ENCODE measurements at regions not wholly inside any gene's neighbourhood (a gene's known extent, or its start where the extent isn't known, plus 50 kb on each side); places are given as distances from the start of the nearest gene placed in this dataset.

DNA sequence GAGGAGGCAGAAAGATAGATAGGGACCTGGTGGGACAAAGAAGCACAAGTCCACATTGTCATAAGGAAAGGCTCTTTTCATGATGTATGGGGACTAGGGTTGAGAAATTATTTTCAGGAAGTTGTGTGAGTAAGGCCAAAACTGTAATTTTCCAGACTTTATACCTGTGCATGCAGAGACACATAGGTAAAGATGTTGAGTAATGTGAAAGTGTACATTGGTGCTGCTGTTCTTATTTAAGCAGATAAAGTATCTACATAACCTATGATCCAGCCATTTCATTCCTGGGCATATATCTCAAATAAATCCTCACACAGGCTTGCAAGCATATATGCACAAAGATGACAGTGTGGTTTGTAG, 332.2 kb downstream of the DUSP6 start:
- Histone ChIP-seq H3K4me2 (ENCODE audit: low read length) (peak overlapping the region; percentile 83), H3K4me3 (ENCODE audit: low read length) (peak overlapping the region; percentile 64; the same call in 1 of the 2 replicates), H3K9ac (ENCODE audit: low read length) (no peak overlapping the region), H2AFZ (ENCODE audit: low read length) (peak overlapping the region; percentile 73), H3K79me2 (ENCODE audit: low read length) (no peaks in the 10 kb centered on the region), H3F3A (ENCODE audit: low read length, unreplicated experiment) (no peaks in the 10 kb centered on the region), H3K27me3 (ENCODE audit: low read length) (no peaks in the 10 kb centered on the region), H3K27ac (ENCODE audit: low read length) (no peak overlapping the region), H3K4me1 (ENCODE audit: insufficient read depth, low read length) (peaks cover 17% of the 10 kb centered on the region), H4K20me1 (ENCODE audit: low read length) (no peaks in the 10 kb centered on the region), H3K9me3 (ENCODE audit: low read length) (no peaks in the 10 kb centered on the region), H3K9me2 (replicated peaks; ENCODE audit: low read length) (no peaks in the 10 kb centered on the region), H3K36me3 (ENCODE audit: low read depth, low read length) (no peaks in the 10 kb centered on the region)
- ChIA-PET POLR2A (ENCODE audit: unreplicated experiment) (no interaction called here), CTCF (no interaction called here)
- TF ChIP-seq EZH2phosphoT487 (IDR thresholded peaks at IDR 0.05; ENCODE audit: borderline replicate concordance, low read length) = no peak
- TF ChIP-seq, protein P1, sequence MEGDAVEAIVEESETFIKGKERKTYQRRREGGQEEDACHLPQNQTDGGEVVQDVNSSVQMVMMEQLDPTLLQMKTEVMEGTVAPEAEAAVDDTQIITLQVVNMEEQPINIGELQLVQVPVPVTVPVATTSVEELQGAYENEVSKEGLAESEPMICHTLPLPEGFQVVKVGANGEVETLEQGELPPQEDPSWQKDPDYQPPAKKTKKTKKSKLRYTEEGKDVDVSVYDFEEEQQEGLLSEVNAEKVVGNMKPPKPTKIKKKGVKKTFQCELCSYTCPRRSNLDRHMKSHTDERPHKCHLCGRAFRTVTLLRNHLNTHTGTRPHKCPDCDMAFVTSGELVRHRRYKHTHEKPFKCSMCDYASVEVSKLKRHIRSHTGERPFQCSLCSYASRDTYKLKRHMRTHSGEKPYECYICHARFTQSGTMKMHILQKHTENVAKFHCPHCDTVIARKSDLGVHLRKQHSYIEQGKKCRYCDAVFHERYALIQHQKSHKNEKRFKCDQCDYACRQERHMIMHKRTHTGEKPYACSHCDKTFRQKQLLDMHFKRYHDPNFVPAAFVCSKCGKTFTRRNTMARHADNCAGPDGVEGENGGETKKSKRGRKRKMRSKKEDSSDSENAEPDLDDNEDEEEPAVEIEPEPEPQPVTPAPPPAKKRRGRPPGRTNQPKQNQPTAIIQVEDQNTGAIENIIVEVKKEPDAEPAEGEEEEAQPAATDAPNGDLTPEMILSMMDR (conservative IDR thresholded peaks at IDR 0.05; ENCODE audit: low read depth, low read length) = no peak
- no peak for TF ChIP-seq EZH2 (IDR thresholded peaks at IDR 0.05; ENCODE audit: low read length, unreplicated experiment)
- no TSS peak for BruUV-seq (replicated peaks)
- intact Hi-C loops (cut with micrococcal nuclease) = no loop called here
- ATAC-seq = no peak
- DNase-seq = no peak

DNA sequence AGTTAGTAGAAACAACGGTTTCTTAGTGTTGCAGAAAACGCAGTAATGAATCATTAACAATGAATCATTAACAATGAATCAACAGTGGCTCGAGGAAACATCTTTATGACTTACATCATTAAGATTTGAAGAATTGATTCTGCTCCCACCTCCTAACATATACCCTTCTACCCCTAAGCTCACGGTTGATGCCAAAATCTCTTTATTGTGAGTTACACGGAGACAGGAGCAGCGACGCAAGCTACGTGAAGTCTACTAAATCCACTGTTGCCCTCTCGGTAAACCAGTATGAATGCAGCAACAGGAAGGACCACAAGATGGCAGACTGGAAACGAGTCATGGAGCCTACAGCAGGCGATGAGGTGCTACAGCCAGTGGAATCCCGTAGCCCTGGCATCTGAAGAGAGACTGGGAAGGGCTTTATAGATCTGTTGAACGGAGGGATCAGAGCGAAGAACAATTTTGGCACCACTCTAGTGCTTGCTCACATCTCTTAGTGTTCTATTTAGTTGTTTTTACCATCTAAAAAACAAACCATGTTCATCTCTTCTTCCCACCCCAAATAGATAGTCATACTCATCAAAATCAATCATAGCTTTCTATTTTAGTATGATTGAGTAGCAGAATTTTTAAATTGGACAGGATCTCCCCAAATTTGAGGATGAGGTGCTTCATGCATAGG, 332.7 kb downstream of the DUSP6 start:
- no peaks in the 10 kb centered on the region for H3K27me3 ChIP-seq (ENCODE audit: low read length)
- no peak for TF ChIP-seq EZH2 (IDR thresholded peaks at IDR 0.05; ENCODE audit: low read length, unreplicated experiment)
- TF ChIP-seq EZH2phosphoT487 (IDR thresholded peaks at IDR 0.05; ENCODE audit: borderline replicate concordance, low read length) = no peak
- TF ChIP-seq, protein P1 (conservative IDR thresholded peaks at IDR 0.05; ENCODE audit: low read depth, low read length) = peak; percentile 99
- peak overlapping the region; percentile 73 for H2AFZ ChIP-seq (ENCODE audit: low read length)
- no peaks in the 10 kb centered on the region for H4K20me1 ChIP-seq (ENCODE audit: low read length)
- ChIA-PET CTCF (interaction anchor here (0.6 to 1.4 kb wide), 5 partner anchors 327 to 502 kb away, joined by 3 to 8 read pairs (median 3); partner anchors contain the start of gene DUSP6), POLR2A (ENCODE audit: unreplicated experiment) (interaction anchor here (0.6 kb wide), 1 partner anchor 440 kb away, joined by 4 read pairs; no protein-coding TSS in a partner anchor)
- H3K9me2 ChIP-seq (replicated peaks; ENCODE audit: low read length) = no peaks in the 10 kb centered on the region
- no peaks in the 10 kb centered on the region for H3K9me3 ChIP-seq (ENCODE audit: low read length)
- H3K36me3 ChIP-seq (ENCODE audit: low read depth, low read length) = no peaks in the 10 kb centered on the region
- no peaks in the 10 kb centered on the region for H3K79me2 ChIP-seq (ENCODE audit: low read length)
- DNase-seq = peak; percentile 89
- H3K4me2 ChIP-seq (ENCODE audit: low read length) = peak overlapping the region; percentile 83
- H3K9ac ChIP-seq (ENCODE audit: low read length) = no peak overlapping the region
- no TSS peak for BruUV-seq (replicated peaks)
- peaks cover 17% of the 10 kb centered on the region for H3K4me1 ChIP-seq (ENCODE audit: insufficient read depth, low read length)
- ATAC-seq = peak; percentile 89
- peak overlapping the region; percentile 12; the same call in 1 of the 2 replicates for H3K27ac ChIP-seq (ENCODE audit: low read length)
- intact Hi-C loops (cut with micrococcal nuclease) = loop anchor here (1.0 to 5.0 kb wide), 3 partner anchors 327 to 907 kb away; no protein-coding TSS in a partner anchor
- H3K4me3 ChIP-seq (ENCODE audit: low read length) = peak overlapping the region; percentile 64
- H3F3A ChIP-seq (ENCODE audit: low read length, unreplicated experiment) = no peaks in the 10 kb centered on the region
